ENCODE measurements at regions not wholly inside any gene's neighbourhood (a gene's known extent, or its start where the extent isn't known, plus 50 kb on each side); places are given as distances from the start of the nearest gene placed in this dataset.

- no peak for TF ChIP-seq CTCF (IDR thresholded peaks at IDR 0.05)
- TF ChIP-seq POLR2A (IDR thresholded peaks at IDR 0.05) = no peak
- no peak overlapping the region for H3K27ac ChIP-seq
- H3K36me3 ChIP-seq (ENCODE audit: low read depth, missing control alignments) = no peaks in the 10 kb centered on the region
- no peak for DNase-seq
- H3K4me3 ChIP-seq = no peak overlapping the region
- H3K9me3 ChIP-seq = no peaks in the 10 kb centered on the region
- WGBS, 2 donors = 69 to 75% methylated on average over 10 to 13 of the region's 17 CpGs
- intact Hi-C loops (cut with DNase I; ENCODE audit: low total_unique reads) = no loop called here
- H3K27me3 ChIP-seq = no peaks in the 10 kb centered on the region
- H3K4me1 ChIP-seq = peaks cover 8% of the 10 kb centered on the region
Observed at GRCh38 chr12:132436791-132437251, 53.1 kb upstream of the FBRSL1 start.

GRCh38 chr12:132435486-132436187, 54.3 kb upstream of the FBRSL1 start:
- Histone ChIP-seq H3K27me3 (no peaks in the 10 kb centered on the region), H3K4me3 (no peak overlapping the region), H3K27ac (no peak overlapping the region), H3K4me1 (peaks cover 11% of the 10 kb centered on the region), H3K9me3 (no peaks in the 10 kb centered on the region), H3K36me3 (ENCODE audit: low read depth, missing control alignments) (no peaks in the 10 kb centered on the region)
- WGBS, 2 donors = 93 to 95% methylated on average over 39 of the region's 39 CpGs
- intact Hi-C loops (cut with DNase I; ENCODE audit: low total_unique reads) = no loop called here
- DNase-seq = no peak
- TF ChIP-seq POLR2A (IDR thresholded peaks at IDR 0.05) = no peak
- no peak for TF ChIP-seq CTCF (IDR thresholded peaks at IDR 0.05)

GRCh38 chr12:132433641-132434395, 56.1 kb upstream of the FBRSL1 start:
- TF ChIP-seq CTCF (IDR thresholded peaks at IDR 0.05) = no peak
- TF ChIP-seq POLR2A (IDR thresholded peaks at IDR 0.05) = no peak
- intact Hi-C loops (cut with DNase I; ENCODE audit: low total_unique reads) = no loop called here
- Histone ChIP-seq H3K27ac (no peak overlapping the region), H3K4me1 (peaks cover 26% of the 10 kb centered on the region), H3K27me3 (no peaks in the 10 kb centered on the region), H3K9me3 (no peaks in the 10 kb centered on the region), H3K36me3 (ENCODE audit: low read depth, missing control alignments) (no peaks in the 10 kb centered on the region), H3K4me3 (no peak overlapping the region)
- no peak for DNase-seq
- WGBS, 2 donors = 68 to 78% methylated on average over 16 to 32 of the region's 35 CpGs

GRCh38 chr12:132432721-132433577, 57.0 kb upstream of the FBRSL1 start:
- H3K27me3 ChIP-seq = no peaks in the 10 kb centered on the region
- H3K9me3 ChIP-seq = no peaks in the 10 kb centered on the region
- intact Hi-C loops (cut with DNase I; ENCODE audit: low total_unique reads) = no loop called here
- H3K36me3 ChIP-seq (ENCODE audit: low read depth, missing control alignments) = no peaks in the 10 kb centered on the region
- TF ChIP-seq CTCF (IDR thresholded peaks at IDR 0.05) = no peak
- TF ChIP-seq POLR2A (IDR thresholded peaks at IDR 0.05) = no peak
- peak; percentile 75 for DNase-seq
- H3K4me3 ChIP-seq = no peak overlapping the region
- peaks cover 30% of the 10 kb centered on the region for H3K4me1 ChIP-seq
- H3K27ac ChIP-seq = no peak overlapping the region
- 63 to 76% methylated on average over 24 to 41 of the region's 41 CpGs for WGBS, 2 donors
